GF-D8 (cell line): ENCODE measurements at regions not wholly inside any gene's neighbourhood (a gene's known extent, or its start where the extent isn't known, plus 50 kb on each side); places are given as distances from the start of the nearest gene placed in this dataset.
"Not testable (repeated sequence)": the region's sequence is repeated elsewhere in the genome, so short reads cannot be mapped to it uniquely, and the experiment has no call there.

Experiments used
- DNase-seq: peaks from one replicate; lab custom pipeline; 2025; lab: John Stamatoyannopoulos, UW

DNA sequence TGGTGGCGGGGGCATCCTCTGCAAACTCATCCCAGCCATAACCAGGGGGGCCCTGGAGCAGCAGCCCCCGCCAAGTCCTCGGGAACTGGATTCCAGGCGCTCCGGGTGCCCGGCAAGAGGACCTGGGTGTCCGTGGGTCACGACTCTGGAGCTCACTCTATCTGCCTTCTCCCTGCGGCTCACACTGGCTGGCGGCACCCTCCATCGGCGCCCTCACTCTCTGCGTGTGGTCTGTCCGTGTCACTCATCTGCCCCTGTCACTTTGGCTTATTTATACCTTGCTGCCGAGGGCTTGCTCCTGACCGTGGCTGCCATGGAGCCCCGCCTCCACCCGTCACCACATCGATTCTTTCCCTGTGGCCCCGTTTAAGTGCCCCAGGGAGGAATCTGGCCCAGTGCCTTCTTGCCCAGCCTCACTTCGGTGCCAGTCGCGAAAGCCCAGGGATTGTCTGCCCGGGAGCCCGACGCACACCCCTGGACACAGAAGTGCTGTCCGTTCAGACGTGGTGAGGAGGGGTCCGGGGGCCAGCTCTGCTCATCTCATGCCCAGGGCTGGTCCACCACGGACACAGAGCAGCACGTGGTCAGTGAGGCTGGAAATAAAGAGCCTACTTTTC lies 115.7 kb upstream of the ZNF469 start:
- DNase-seq: not testable (repeated sequence)

DNA sequence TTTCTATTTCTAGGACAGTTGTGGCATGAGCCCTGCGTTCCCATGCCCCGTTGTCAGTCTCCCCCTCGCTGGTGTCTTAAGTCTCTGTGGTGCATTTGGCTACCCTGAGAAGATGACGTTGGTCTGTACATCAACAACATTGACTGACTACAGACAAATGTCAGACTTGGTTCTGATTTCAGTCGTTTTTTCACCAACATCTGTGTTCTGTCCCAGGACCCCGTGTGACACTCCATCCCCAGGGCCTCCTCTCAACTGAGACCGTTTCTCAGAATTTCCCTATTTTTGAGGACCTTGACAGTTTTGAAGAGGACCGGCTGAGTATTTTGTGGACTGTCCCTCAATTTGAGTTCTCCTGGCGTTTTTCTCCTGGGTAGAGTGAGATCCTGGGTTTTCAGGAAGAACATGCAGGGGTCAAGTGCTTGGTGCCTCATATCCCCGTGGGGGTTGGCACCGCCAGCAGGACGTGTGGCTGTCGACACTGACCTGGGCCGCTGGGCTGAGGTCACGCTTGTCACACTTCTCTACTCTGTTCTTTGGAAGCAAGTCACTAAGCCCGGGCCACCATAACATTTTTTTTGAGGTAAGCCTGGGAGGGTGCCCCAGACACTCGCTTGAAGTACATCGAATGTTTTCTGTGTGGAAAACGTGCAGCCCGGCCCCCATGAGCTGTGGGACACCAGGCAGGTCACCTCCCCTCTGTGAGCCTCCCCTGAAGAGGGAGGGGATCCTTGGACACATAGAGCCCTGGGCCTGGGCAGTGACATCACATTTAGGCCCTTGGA lies 114.4 kb upstream of the ZNF469 start:
- DNase-seq: not testable (repeated sequence)

DNA sequence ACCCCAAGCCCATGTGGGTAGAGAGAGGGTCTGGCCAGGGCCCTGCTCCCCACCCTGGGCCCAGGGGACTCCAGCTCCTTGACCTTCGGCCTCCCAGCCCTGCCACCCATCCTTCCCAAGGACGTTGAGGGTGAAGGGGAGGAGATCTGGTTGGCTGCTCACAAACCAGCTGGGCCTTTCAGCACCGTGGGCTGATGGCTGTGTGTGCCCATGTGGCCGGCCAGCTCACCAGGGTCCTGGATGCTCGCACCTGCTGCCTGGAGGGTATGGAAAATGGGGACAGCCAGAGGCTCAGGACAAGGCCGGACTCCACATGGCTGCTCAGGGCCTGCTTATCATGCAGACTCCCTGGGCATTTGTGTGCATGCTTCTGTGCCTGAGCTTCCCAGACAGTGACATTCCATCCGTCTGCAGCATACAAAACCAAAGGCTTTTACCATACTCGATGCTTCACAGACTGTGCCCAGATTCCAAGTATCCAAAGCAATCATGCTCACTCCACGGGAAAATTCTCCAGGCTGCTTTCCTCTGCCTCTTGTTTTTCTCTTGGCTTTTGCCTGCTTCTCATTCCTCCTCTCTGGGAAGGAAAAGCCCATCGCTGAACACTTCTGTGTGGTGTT lies 112.5 kb upstream of the ZNF469 start:
- DNase-seq: not testable (repeated sequence)

DNA sequence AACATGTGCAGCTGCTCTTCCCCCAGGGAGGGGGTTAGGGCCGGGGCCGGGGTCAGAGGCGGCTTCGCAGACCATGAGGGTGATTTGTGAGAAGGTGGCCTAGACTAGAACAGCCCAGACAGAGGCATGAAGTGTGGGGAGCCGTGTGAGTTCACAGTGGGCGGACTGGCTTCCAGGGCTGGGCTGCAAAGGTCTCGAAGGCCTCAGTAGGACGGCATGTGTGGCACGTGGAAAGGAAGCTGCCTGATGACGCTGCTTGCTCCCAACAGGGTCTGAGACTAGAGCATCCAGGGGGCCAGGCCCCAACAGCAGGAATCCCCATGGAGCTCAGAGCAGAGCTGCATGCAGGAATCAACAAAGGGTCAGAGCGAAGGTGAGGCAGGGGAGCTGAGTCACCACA lies 111.5 kb upstream of the ZNF469 start:
- DNase-seq: not testable (repeated sequence)

DNA sequence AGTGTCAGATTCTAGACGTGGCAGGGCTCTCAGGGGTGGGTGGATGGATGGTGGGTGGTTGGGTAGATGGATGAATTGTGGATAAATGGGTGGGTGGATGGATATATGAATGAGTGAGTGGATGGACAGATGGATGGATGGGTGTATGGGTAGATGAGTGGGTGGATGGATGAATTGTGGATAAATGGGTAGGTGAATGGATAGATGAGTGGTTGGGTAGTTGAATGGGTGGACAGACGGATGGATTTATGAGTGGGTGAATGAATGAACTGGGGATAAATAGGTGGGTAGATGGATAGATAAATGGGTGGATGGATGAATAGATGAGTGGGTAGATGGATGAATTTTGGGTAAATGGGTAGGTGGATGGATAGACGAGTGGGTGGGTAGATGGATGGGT lies 111.0 kb upstream of the ZNF469 start:
- not testable (repeated sequence) for DNase-seq

DNA sequence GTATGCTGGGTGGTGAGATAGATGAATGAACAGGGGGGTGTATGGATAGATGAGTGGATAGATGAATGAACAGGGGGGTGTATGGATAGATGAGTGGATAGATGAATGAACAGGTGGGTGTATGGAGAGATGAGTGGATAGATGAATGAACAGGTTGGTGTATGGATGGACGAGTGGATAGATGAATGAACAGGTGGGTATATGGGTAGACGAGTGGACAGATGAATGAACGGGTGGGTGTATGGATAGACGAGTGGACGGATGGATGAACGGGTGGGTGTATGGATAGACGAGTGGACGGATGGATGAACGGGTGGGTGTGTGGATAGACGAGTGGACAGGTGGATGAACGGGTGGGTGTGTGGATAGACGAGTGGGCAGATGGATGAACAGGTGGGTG lies 110.3 kb upstream of the ZNF469 start:
- not testable (repeated sequence) for DNase-seq

DNA sequence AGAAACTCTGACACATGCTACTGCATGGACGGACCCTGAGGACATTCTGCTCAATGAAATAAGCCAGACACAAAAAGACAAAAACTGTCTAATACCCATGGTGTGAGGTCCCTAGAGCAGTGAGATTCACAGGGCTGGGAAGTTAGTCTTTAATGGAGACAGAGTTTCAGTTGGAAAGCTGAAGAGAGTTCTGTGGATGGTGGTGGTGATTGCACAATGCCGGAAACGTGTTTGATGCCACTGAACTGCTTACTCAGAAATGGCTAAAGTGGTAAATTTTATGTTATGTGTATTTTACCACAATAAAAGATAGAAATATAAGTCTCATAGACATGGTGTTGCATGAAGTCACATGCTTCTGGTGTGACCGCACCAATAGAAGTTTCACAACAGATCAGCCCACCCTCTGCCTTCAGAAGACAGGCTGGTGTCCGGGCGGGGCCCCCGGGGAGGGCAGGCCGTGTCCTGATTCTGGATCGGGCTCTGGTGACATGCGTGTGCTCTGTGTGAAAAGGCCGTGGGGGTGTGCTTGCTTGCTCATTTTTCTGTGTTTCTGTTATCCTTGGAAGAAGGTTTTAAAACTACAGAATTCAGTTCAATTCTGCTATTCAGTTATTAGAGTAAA lies 108.5 kb upstream of the ZNF469 start:
- not testable (repeated sequence) for DNase-seq

DNA sequence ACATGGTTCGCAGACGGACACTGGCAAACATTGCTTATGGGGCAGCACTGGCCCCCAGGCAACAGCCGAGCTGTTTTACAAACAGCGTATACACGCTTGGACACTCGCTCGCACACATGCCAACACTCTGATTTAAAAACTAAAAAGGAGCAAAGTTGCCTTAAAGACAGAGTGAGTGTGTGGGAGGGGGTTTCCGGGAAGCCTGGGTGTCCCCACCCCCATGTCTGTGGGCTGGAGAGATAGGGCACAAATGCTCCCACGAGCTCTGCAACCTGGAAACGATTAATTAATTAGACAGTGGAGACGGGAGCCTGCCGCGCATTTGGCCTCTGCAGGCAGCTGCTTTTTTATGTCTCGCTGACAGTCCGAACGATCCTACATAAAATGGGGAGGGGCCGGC lies 107.9 kb upstream of the ZNF469 start:
- no peak for DNase-seq

DNA sequence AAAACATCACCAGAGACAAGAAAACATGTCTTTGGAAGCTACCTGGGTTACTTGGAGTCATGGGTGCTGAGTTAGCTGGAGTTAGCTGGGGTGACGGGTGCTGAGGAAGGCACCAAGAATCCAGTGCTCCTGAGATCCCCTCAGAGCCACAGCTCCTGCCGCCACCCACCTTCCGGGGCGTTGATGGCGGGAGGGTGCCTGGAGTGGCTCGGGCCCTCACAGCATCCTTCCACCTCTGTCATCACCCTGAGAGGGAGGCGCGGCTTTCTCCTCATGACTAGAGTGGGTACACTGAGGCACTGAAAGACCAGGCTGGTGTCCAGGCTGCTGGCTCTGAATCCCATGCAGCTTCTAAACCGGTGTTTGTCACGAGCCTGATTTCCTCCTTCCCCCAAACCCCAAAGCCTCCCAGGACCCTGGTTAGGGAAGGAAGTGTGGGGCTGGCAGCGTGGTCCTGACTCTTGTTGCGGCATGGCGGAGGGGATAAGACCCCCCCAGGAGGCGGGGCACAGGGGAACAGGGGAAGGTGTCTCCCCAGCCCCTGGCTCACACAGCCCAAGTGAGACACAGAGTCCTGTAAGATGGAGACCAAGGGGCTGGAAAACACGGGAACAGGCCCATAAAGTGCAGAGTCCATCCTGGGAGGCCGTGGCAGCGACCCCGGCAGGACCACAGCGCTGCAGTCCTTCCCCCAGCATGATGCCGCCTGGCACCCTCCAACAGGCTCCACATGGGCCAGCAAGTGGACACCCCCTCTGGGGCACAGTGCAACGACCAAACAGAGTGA lies 107.2 kb upstream of the ZNF469 start:
- DNase-seq: not testable (repeated sequence)

DNA sequence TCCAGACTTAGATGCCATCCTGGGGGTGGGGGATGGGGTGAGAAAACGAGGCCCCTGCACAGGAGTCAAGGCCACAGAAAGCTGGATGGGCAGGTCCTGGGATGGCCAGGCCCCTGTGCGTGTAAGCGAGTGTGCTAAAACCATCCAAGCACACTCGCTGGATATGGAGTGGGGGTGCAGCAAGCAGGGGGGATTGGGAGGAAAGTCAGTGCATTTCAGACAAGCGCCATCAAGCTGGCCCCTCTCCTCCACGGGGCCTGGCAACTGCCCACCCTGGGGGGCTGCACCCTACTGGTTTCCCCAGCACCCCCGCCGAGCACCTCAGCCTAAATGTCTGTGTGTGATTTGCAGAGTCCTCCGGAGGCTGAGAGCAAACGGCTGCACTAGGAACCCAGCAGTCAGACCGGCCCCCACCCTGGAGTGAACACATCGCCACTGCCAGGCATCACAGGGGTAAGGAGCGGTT lies 106.6 kb upstream of the ZNF469 start:
- not testable (repeated sequence) for DNase-seq

DNA sequence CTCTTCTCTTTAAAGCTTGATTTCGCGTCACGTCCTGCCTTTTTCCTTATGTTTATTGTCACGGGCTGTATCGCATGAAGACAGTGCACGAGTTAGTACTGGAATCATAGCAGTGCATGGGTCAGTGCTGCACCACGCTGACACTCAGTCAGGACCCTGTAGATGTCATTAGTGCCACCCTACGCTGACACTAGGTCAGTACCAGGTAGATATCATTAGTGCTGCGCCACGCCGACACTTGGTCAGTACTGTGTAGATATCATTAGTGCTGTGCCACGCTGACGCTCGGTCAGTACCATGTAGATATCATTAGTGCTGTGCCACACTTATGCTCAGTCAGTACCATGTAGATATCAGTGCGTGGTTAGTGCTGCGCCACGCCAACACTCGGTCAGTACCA lies 106.2 kb upstream of the ZNF469 start:
- DNase-seq: no peak

DNA sequence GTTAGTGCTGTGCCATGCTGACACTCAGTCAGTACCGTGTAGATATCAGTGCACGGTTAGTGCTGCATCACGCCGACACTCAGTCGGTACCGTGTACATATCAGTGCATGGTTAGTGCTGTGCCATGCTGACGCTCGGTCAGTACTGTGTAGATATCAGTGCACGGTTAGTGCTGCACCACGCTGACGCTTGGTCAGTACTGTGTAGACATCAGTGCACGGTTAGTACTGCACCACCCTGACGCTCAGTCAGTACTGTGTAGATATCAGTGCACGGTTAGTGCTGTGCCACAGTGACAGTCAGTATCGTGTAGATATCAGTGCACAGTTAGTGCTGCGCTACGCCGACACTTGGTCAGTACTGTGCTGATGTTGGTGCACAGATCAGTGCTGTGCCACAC lies 102.8 kb upstream of the ZNF469 start:
- no peak for DNase-seq

DNA sequence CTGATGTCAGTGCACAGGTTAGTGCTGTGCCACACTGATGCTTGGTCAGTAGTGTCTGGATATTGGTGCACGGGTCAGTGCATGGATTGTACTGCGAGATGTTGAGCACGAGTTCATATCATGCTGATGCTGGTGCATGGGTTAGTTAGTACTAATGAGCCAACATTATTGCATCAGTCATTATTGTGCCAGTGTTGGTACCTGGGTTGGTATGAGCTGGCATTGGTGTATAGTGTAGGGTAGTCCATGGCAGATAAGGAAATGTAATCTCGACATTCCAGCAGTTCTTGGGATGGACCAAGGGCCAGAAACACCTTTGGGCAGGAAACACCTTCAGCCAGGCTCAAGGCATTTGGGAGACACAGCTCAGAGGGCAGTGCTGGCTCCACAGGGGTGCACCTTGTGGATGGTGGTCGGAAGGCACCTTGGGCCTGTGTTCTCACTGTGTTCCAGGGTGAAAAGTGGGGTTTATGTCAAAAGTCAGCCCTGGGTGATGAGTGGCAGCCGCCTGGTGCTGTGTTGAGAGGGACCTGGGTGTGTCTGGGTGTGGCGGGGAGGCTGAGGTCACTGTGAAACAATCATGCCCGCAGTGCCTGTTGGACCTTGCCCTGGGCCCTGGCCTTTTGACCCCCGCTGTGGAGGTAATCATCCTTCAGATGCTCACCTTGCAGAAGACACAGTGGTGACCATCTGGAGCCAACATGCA lies 100.7 kb upstream of the ZNF469 start:
- no peak for DNase-seq

DNA sequence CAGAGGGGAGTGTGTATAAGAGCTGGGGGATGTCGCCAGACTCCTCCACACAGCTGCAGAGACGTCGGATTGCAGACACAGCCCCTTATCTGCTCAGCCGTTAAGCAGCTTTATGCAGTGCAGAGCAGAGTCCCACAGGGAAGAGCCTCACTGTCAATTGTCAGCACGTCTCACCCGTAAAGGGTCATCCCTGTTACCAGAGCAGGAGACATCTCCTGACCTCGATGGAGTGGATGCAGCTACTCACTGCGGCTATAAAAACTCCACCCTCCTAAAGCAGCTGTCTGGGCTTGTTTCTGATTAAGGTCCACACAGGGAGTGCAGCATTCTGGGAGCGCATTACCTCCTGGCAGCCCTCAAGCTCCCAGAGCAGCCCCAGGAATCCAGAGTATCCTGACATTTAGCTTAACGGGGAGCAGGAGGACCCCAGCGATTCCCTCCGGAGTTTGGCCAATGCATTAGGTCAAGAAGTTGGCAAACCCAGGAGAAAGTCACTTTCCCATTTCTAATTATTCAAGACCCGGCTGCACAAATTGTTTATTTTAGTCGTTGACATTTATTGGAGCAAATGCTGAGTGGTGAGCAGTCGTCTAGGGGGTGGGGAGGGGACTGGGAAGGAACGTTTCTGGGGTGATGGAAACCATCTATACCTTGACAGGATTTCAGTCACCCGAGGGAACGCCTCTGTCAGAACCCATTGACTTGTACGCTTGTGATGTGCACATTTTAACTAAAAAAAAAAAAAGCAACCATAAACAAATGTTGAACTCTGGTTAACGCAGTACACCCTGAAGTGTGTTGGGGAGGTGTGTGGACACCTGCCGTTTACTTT lies 100.0 kb upstream of the ZNF469 start:
- no peak for DNase-seq

DNA sequence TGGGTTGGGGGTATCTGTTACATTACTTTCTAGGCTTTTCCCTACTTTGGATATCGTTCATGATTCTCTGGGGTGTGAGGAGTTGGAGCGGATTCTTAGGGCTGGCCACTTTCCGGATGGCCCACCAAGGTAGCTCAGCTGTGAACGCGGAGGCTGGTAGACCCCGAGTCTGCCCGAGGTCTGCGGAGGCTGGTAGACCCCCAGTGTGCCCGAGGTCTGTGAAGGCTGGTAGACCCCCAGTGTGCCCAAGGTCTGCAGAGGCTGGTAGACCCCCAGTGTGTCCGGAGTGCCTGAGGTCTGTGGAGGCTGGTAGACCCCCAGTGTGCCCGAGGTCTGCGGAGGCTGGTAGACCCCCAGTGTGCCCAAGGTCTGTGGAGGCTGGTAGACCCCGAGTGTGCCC lies 99.2 kb upstream of the ZNF469 start:
- DNase-seq: no peak

DNA sequence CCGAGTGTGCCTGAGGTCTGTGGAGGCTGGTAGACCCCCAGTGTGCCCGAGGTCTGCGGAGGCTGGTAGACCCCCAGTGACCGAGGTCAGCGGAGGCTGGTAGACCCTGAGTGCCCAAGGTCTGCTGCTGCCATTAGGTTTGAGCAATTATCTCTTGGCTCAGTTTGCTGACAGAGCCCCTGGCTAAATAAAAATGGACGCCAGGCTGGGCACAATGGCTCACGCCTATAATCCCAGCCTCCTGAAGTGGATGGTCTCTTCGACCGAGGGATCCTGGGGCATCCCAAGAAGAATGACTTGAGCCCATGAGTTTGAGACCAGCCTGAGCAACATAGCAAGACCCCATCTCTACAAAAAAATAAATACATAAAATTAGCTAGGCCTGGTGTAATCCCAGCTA lies 98.7 kb upstream of the ZNF469 start:
- no peak for DNase-seq

DNA sequence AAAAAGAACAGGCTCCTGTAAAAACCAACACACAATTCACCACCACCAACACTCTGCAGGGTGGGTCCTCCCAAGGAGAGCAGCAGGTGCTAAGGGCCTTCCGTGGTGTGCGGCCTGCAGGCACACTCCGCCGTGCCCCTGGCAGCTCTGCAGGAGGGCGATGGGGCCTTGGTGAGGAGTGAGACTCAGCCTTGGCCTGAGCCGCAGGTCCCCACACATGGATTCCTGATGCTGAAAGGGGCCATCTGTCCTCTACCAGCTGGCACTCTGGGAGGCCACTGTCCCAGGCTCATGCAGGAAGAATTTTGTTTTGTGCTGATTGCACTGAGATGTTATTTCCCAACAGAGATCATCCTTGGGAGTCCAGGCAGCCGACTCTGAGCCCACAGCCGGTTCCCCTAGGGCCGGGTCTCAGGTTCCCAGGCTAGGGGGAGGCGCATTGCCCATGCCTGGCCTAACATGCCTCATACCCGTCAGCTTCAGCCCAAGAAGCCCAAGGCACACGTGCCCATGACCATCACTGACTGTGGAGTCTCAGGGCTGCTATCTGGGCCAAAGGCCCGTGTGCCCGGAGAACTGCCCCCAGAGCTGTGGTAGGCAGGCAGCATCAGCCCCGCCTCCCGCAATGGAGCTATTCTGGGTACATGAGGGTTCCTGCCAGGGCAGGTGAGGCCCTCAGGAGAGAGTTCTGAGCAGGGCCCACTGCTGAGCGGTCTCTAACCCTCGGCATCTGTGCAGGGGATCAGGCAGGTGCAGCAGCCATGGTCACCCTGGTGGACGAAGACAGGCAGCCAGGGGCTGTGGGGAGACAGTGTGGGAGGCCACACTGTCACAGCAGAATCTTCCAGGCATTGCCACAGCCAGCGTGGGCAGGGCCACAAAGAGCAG lies 97.9 kb upstream of the ZNF469 start:
- DNase-seq: no peak

DNA sequence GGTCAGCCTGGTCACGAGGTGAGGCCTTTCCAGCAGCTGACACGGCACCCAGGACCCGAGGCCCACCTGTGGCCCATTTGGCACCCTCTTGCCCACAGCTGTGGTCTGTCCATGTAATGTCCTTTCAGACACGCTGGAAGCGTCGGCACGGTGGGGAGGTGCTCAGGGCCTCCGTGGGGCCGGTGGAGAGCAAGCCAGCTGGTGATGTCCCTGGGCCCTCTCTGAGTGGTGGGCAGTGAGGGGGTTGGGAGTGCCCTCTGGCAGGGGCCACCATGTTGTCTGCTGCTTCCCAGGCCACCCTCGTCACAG lies 97.3 kb upstream of the ZNF469 start:
- no peak for DNase-seq

DNA sequence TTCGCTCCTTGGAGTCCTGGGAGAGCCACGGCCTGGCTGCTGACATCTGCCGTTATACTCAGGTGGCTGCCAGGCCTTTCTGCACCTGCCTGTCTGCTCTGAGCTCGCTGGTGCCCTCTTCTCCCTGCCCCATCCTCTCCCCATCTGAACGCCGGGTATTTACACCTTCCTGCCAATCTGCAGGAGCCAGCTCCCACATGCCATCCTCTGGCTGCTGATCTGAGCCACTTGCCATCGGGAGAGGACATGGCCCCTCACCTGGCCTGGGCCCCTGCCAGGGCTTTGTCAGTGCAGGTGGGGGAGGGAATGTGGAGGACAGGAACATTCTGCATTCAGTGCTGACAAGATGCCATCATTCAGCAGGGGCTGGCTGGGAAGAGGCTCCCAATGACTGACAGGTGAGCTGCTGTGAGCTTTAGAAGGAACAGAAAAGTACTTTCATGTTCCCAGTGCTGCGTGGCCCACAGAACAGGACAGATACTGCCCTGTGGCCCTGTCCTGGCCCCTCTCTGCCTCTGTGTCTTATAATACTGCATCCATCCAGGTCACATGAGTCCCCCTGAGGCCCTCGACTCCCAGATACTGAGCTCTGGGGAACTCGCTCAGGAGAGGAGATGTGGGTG lies 96.3 kb upstream of the ZNF469 start:
- no peak for DNase-seq
